HCT116 (cell line): ENCODE measurements at regions not wholly inside any gene's neighbourhood (a gene's known extent, or its start where the extent isn't known, plus 50 kb on each side); places are given as distances from the start of the nearest gene placed in this dataset.

Experiments
- CTCF ChIP-seq, 3 experiments: fragments of 200-600 bp in 1 of 3; sonication (generic) in 1 of 3; IDR thresholded peaks in 2 of 3; conservative IDR thresholded peaks in 1 of 3; 2 replicates each; pipeline ENCODE4 v1.5.1; 2012 to 2017; ENCODE audit warnings: low read depth in 2 of 3, low read length in 2 of 3, antibody characterized with exemption in 1 of 3, borderline replicate concordance in 1 of 3, control low read depth in 1 of 3, mild to moderate bottlenecking in 1 of 3, mixed read lengths in 1 of 3, mixed run types in 1 of 3, moderate library complexity in 1 of 3; ENCODE audit not compliant: insufficient read depth in 1 of 3
- JUND ChIP-seq: IDR thresholded peaks from 2 replicates; pipeline ENCODE4 v1.6.1; 2012

GRCh38 chr21:25307489-25307888, 299.8 kb downstream of the MRPL39 start:
- TF ChIP-seq JUND (no peak), CTCF (IDR thresholded peaks at IDR 0.05 in 2 of 3, conservative IDR thresholded peaks at IDR 0.05 in 1 of 3; ENCODE audit: borderline replicate concordance in 1 of 3, insufficient read depth in 1 of 3, low read depth in 2 of 3, low read length in 2 of 3) (no peak)
